Thoracic aorta (tissue), 2 donors: ENCODE measurements at regions not wholly inside any gene's neighbourhood (a gene's known extent, or its start where the extent isn't known, plus 50 kb on each side); places are given as distances from the start of the nearest gene placed in this dataset.

Experiments used
- ATAC-seq: fragments of 150-250 bp; one replicate; pipeline ENCODE4 v1.8.0; 2017; ENCODE audit warnings: low read depth; ENCODE audit not compliant: insufficient number of reproducible peaks, low FRiP score
- DNase-seq: peaks from one replicate; pipeline ENCODE4 v3.0.0-alpha.2; 2020; ENCODE audit warnings: low spot score
- H3K27ac ChIP-seq, 2 donors: fragments of 200-600 bp; sonication (generic); 1 replicate in 1 of 2; 2 replicates in 1 of 2; pipeline ENCODE4 v1.5.1; 2016; ENCODE audit warnings: mild to moderate bottlenecking in 2 of 2, moderate library complexity in 2 of 2
- H3K27me3 ChIP-seq: fragments of 200-600 bp; sonication (generic); replicated peaks from 2 replicates; pipeline ENCODE4 v1.6.0; 2016; ENCODE audit warnings: mild to moderate bottlenecking; ENCODE audit not compliant: insufficient read depth
- H3K36me3 ChIP-seq: fragments of 200-600 bp; sonication (generic); one replicate; pipeline ENCODE4 v1.5.1; 2016
- H3K4me1 ChIP-seq, 2 donors: fragments of 200-600 bp; sonication (generic); 1 replicate in 1 of 2; 2 replicates in 1 of 2; pipeline versions ENCODE4 v1.5.1 to v1.6.0; 2016; ENCODE audit warnings: low read depth in 2 of 2, mild to moderate bottlenecking in 1 of 2; ENCODE audit not compliant: control insufficient read depth in 1 of 2
- H3K4me3 ChIP-seq: fragments of 200-600 bp; sonication (generic); 2 replicates; pipeline ENCODE4 v1.5.1; 2016; ENCODE audit warnings: mild to moderate bottlenecking
- H3K9me3 ChIP-seq: fragments of 200-600 bp; sonication (generic); 2 replicates; pipeline ENCODE4 v1.5.1; 2016
- TF ChIP-seq, protein P1 (sequence below): fragments of 200-600 bp; sonication (generic); IDR thresholded peaks from one replicate; pipeline ENCODE4 v1.5.1; 2019; ENCODE audit warnings: antibody characterized with exemption

DNA sequence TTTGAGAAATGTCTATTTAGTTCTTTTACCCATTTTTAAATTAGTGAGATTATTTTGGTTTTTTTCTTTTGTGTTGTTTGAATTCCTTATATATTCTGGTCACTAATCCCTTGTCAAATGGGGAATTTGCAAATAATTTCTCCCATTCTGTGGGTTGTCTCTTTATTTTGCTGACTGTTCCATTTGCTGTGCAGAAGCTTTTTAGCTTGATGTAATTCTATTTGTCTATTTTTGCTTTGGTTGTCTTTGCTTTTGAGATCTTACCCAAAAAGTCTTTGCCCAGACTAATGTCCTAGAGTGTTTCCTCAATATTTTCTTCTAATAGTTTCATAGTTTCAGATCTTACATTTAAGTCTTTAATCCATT lies 472.9 kb downstream of the TBL1XR1 start:
- TF ChIP-seq, protein P1, sequence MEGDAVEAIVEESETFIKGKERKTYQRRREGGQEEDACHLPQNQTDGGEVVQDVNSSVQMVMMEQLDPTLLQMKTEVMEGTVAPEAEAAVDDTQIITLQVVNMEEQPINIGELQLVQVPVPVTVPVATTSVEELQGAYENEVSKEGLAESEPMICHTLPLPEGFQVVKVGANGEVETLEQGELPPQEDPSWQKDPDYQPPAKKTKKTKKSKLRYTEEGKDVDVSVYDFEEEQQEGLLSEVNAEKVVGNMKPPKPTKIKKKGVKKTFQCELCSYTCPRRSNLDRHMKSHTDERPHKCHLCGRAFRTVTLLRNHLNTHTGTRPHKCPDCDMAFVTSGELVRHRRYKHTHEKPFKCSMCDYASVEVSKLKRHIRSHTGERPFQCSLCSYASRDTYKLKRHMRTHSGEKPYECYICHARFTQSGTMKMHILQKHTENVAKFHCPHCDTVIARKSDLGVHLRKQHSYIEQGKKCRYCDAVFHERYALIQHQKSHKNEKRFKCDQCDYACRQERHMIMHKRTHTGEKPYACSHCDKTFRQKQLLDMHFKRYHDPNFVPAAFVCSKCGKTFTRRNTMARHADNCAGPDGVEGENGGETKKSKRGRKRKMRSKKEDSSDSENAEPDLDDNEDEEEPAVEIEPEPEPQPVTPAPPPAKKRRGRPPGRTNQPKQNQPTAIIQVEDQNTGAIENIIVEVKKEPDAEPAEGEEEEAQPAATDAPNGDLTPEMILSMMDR: no peak

DNA sequence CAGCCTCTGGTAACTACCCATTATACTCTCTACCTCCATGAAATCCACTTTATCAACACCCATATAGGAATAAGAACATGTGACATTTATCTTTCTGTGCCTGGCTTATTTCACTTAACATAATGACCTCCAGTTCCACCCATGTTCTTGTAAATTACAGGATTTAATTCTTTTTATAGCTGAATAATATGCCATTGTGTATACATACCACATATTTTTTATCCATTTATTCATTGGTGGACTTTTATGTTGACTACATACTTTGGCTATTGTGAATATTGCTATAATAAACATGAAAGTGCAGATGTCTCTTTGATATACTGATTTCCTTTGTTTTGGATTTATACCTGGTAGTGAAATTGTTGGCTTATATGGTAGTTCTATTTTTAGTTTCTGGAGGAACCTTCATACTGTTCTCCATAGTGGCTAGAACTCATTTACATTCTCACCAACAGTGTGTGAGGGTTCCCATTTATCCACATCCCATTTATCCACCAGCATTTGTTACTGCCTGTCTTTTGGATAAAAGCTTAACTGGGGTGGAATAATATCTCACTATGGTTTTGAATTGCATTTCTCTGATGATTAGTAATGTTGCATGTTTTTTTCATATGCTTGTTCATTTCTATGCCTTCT lies 473.4 kb downstream of the TBL1XR1 start:
- no peaks in the 10 kb centered on the region for H3K9me3 ChIP-seq
- no peaks in the 10 kb centered on the region for H3K4me1 ChIP-seq
- H3K27me3 ChIP-seq: no peaks in the 10 kb centered on the region
- no peak for ATAC-seq
- TF ChIP-seq, protein P1: no peak
- no peaks in the 10 kb centered on the region for H3K36me3 ChIP-seq
- H3K4me3 ChIP-seq: no peak overlapping the region
- no peak overlapping the region for H3K27ac ChIP-seq
- DNase-seq: no peak

More for the DNA sequence above, 472.9 kb downstream of the TBL1XR1 start:
- H3K36me3 ChIP-seq: no peaks in the 10 kb centered on the region
- no peaks in the 10 kb centered on the region for H3K27me3 ChIP-seq
- no peak overlapping the region for H3K27ac ChIP-seq
- no peak overlapping the region for H3K4me3 ChIP-seq
- no peaks in the 10 kb centered on the region for H3K4me1 ChIP-seq
- DNase-seq (no peak), ATAC-seq (no peak)
- no peaks in the 10 kb centered on the region for H3K9me3 ChIP-seq

DNA sequence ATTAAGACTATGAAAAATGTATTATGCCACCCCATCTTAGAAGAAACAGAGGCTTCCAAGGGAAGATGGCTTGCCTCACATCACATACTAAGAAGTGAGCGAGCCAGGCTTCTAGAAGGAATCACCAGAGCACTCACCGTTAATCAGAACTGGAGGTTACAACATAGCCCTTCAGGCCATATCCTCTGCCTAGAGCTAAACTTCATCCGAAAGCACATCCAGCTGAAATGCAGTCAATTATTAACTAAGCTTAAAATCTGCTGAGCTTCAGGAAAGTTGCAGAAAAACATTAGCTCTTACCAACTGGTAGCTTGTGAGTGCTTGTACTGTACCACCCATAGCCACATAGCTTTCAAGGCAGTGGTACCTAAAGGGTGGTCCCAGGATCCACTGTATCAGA lies 483.2 kb downstream of the TBL1XR1 start:
- DNase-seq (no peak), ATAC-seq (no peak)
- no peaks in the 10 kb centered on the region for H3K27me3 ChIP-seq
- TF ChIP-seq, protein P1: no peak
- H3K4me3 ChIP-seq: no peak overlapping the region
- no peaks in the 10 kb centered on the region for H3K36me3 ChIP-seq
- no peaks in the 10 kb centered on the region for H3K9me3 ChIP-seq
- H3K4me1 ChIP-seq: peaks cover 0 to 9% of the 10 kb centered on the region in 2 donors
- no peak overlapping the region for H3K27ac ChIP-seq

DNA sequence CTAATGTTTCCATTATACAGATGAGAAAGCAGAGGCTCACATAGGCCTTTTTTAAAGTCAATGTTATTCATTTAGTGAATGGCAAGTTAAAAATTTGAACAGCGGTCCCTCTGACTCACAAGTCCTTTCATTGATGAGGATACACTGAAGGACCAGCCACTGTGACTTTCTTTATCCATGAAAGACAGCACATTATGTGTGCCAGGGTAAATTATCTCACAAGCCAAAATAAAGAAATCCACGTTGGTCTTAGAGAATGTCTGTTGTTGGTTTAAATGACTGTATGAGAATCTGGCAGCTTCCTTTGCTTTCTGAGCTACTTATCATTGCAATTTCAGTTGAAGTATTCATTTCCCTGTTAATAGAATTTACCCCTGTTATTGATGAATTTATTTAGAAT lies 485.1 kb downstream of the TBL1XR1 start:
- Histone ChIP-seq H3K36me3 (no peaks in the 10 kb centered on the region), H3K4me3 (no peak overlapping the region), H3K27ac (no peak overlapping the region), H3K27me3 (no peaks in the 10 kb centered on the region), H3K9me3 (no peaks in the 10 kb centered on the region), H3K4me1 (peaks cover 0 to 9% of the 10 kb centered on the region in 2 donors)
- no peak for DNase-seq
- TF ChIP-seq, protein P1: no peak
- ATAC-seq: no peak

DNA sequence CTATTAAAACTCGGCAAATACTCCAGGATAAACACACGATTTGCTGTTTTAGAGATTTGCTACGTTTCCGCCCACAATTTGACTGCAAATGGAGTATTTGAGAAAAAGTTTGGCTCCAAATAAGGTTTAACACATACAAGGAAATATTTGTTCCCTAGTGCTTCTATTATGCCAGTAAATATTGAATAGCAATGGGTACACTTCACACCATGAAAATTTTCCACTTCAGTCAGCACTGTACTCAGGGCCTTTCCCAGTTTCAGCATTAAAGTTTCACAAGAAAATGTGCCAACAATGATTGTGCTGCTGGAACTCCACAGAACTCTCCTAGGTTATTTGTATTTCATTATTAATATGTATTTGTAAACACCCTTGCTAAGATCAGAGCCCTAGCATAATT lies 498.0 kb downstream of the TBL1XR1 start:
- Histone ChIP-seq H3K27ac (peak overlapping the region in 1 of 2 donors; percentile 11), H3K4me1 (peaks cover 0 to 37% of the 10 kb centered on the region in 2 donors), H3K4me3 (peak overlapping the region; percentile 27), H3K36me3 (no peaks in the 10 kb centered on the region), H3K27me3 (no peaks in the 10 kb centered on the region), H3K9me3 (no peaks in the 10 kb centered on the region)
- no peak for DNase-seq
- TF ChIP-seq, protein P1: no peak
- peak; percentile 51 for ATAC-seq
